ENCODE measurements at regions not wholly inside any gene's neighbourhood (a gene's known extent, or its start where the extent isn't known, plus 50 kb on each side); places are given as distances from the start of the nearest gene placed in this dataset.

DNA sequence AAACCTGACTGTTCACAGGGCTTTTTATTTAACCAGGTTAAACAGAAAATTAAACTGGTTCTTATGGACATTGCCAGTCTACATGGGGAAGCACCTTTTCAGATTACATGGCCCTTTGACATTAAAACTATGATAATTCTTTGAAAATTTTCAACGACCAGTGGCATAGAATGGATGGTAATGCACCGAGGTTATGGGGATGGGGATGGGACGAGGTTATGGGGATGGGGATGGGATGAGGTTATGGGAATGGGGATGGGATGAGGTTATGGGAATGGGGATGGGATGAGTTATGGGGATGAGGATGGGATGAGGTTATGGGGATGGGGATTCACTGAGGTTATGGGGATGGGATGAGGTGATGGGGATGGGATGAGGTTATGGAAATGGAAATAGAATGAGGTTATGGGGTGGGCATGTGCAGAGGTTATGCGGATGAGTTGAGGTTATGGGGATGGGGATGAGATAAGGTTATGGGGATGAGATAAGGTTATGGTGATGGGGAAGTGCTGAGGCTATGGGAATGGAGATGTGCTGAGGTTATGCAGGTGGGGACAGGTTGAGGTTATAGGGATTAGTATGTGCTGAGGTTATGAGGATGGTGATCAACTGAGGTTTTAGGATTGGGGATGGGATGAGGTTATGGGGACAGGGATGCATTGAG is 541.9 kb downstream of the CDH26 start:
- FAIRE-seq (no peak), DNase-seq (ENCODE audit: low spot score) (no peak)

GRCh38 chr20:60501048-60501447 is 542.8 kb downstream of the CDH26 start:
- DNase-seq (ENCODE audit: low spot score), result no peak
- no peak for FAIRE-seq

DNA sequence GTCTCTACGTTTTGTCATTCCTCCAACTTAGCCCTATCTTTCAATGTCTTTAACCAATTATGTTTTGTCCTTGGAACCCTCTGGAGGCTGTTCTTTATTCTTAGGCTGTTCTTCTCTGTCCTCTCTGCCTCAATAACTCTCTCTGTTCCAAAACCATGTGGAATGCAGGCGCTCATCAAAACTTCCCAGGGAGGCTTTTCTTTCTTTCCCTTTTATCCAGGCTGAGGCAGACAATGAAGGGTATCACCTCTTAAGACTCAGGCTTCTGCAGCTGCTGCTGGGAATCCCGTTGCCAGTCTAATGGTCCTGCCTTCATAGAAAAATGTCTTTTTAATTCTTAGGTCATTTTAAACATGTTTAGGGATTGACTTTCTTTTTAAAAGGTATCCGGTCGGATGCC is 544.7 kb downstream of the CDH26 start:
- no peak for DNase-seq (ENCODE audit: low spot score)
- FAIRE-seq, result no peak

DNA sequence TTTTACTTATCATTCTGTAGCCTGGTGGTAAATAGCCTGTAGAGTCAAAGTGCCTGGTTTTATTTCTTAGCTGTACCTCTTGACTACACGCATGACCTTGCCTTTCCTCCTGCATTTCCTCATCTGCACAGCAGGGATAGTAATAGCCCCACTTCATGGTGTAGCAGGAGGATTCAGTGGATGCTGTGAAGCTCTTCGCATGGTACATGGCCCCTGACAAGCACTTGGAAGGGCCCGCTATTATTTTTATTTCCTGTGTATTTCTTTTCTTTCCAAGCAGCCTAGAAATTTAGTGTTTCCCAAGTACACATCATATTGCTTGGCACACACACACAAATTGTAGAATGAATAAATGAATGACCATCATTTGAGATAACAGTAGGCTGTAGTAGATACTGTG is 547.2 kb downstream of the CDH26 start:
- DNase-seq (ENCODE audit: low spot score) (no peak), FAIRE-seq (no peak)

DNA sequence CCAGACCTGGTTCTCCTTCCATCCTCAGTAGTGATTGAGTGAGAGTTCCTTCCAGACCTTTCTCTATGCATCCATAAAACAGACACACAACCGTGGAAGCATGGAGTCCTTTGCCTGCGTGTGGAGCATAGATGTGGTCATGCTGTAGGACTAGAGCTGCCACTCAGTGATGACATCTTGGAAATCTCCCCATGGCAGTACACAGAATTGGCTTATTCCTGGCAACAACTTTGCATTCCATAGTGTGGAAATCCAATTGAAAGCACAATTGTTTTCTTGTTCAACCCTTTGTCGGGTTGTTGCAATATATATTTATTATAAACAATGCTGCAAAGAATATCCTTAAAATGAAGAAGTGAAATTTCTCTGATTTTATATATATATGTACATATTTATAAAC is 547.8 kb downstream of the CDH26 start:
- DNase-seq (ENCODE audit: low spot score) (no peak), FAIRE-seq (no peak)

- FAIRE-seq (no peak), DNase-seq (ENCODE audit: low spot score) (no peak)
Observed at GRCh38 chr20:60507087-60507694, 549.0 kb downstream of the CDH26 start.

GRCh38 chr20:60509407-60509806 is 551.2 kb downstream of the CDH26 start:
- no peak for DNase-seq (ENCODE audit: low spot score)
- FAIRE-seq, result no peak

DNA sequence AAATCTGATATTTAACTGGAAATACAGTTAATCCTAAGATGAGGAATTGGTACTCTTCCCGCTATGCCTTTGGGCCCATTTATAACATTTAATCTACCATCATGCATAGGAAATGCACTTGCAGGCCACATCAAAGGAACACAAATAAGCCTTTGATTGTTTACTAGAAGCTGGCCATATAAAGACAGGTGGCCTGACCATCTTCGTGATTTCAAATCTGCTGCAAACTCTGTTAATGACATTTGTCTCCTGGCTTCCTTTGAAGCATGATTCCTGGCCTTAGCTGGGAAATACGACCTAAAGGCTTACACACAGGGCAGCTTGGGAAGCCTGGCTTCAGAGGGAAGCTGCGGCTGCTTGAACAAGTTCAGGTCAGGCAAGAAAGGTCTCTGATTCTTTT is 552.1 kb downstream of the CDH26 start:
- DNase-seq (ENCODE audit: low spot score) (no peak), FAIRE-seq (no peak)

DNA sequence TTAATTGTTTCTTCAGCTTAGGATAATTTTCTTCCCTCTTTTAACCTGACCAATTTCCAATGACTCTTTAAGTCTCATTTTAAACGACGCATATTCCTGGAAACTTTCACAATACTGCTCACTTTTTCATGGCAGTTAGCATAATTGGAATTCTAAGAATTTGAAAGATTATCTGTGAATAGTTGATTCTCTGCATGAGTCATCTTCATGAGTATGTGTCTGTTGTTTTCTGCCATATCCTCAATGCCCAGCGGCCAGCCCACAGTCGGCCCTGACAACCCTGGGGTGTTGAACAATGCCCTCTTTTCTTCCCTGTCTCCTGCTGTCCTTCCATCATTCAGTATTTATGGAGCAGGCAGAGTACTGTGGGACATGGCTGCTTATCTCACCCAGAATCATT is 554.2 kb downstream of the CDH26 start:
- no peak for FAIRE-seq
- DNase-seq (ENCODE audit: low spot score), result peak; percentile 60

- no peak for DNase-seq (ENCODE audit: low spot score)
- FAIRE-seq, result no peak
Observed at GRCh38 chr20:60513141-60513540, 554.9 kb downstream of the CDH26 start.

DNA sequence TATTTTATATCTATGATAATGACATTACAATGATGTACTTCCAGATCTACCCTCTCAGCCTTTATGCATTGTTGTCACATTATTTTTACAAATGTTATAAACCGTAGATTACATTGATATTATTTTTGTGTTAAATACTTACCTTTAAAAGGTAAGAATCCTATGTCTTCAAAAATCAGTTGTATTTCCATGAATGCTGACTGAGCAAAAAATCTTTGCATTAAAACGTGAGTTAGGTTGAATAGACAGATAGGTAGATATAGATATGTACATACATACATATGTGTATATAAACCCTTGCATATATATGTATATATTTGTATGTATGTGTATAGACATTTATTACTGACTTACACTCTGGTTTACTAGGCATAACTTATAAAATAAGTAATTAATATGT is 558.2 kb downstream of the CDH26 start:
- FAIRE-seq (no peak), DNase-seq (ENCODE audit: low spot score) (no peak)

DNA sequence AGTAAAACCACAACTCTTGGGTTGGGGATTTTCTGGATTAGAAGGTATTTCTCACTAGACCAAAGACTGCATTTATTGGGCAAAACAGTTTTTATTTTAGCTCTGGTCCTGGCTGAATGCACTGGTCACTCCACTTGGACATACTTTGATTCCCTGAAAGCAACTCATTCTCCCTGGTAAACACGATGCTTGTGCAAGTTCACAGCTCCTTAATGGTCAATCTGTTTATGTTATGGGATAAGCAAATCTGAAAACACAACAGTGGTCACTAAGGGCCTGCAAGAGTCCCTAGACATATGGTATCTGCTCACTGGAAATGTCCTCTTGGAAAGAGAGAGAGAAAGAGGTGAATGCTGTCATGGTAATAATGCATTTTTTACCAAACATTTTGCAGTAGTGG is 559.8 kb downstream of the CDH26 start:
- FAIRE-seq (no peak), DNase-seq (ENCODE audit: low spot score) (no peak)

DNA sequence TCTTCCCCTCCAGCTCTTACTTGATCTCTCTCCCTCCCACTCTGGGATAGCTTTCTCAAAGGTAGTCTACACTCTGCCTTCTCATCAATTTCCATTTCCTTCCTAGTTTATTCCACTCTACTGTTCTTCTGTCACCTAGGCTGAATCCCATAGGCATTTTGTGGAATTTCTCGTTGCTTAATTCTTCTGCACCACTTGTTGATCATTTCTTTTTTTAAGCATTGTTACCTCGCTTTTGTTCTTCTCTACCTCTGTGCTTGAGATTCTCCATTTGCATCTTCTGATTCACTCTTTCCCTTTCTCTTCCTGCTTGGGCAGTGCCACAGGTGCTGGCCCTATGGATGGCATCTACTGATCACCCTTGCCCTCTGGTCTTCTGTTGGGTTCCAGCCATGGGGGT is 567.2 kb downstream of the CDH26 start:
- DNase-seq (ENCODE audit: low spot score), result no peak
- no peak for FAIRE-seq

DNA sequence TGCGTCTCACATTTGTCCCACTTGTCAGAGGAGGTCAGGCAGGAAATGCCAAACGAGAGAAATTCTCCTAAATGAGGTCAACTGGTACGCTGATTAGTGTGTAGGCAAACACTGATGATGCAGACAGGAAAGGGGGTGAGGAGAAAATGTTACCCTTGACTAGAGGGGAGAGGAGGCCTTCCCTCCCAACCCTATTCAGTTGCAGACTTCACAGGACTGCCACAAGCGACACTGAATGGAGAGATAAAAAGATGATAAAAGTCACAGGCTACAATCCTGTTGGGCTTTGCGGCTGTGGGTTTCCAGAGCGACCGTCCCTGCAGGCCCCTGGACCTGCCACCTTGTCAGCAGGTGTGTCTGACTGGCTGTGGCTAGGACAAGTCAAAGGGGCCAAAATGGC is 569.4 kb downstream of the CDH26 start:
- FAIRE-seq (no peak), DNase-seq (ENCODE audit: low spot score) (no peak)

- FAIRE-seq (no peak), DNase-seq (ENCODE audit: low spot score) (no peak)
Observed at GRCh38 chr20:60528141-60528540, 569.9 kb downstream of the CDH26 start.

DNA sequence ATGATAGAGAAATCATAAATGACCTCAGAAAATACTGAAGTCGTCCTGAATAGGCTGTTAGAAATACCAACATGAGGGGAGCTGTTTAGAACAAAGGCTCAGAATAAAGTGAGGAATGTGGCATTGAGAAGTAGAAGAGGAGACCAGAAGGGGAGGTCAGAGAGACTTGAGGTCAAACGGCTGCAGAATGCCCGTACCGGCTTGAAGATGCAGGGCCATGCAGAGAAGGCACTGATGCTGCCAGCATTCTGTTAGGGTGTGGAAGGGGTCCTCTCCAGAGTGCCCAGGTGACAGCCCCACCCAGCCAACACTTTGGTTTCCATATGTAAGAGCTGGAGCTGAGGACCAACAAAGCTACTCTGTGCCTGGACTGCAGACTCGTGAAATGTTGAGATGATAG is 570.9 kb downstream of the CDH26 start:
- DNase-seq (ENCODE audit: low spot score) (no peak), FAIRE-seq (no peak)

GRCh38 chr20:60535211-60535610 is 577.0 kb downstream of the CDH26 start:
- FAIRE-seq (no peak), DNase-seq (ENCODE audit: low spot score) (no peak)

DNA sequence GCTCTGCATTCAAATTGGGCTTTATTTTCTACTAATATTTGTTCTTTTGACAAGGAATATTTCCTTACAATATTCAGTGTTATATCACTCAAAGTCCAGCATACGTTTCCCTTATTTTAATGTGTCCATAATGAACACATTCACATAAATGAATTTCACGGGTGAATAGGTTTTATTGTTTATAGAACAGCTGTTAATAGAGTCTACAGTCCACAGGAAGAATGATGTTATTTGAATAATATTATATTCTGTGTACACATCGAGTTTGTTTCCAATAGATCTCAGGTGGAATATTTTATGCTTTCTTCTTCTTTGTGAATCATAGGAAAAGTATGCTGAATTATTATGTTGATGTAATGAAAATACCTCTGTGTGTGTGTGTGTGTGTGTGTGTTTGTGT is 582.4 kb downstream of the CDH26 start:
- DNase-seq (ENCODE audit: low spot score), result no peak
- no peak for FAIRE-seq

- no peak for FAIRE-seq
Observed at GRCh38 chr20:60541991-60542390, 583.8 kb downstream of the CDH26 start.

DNA sequence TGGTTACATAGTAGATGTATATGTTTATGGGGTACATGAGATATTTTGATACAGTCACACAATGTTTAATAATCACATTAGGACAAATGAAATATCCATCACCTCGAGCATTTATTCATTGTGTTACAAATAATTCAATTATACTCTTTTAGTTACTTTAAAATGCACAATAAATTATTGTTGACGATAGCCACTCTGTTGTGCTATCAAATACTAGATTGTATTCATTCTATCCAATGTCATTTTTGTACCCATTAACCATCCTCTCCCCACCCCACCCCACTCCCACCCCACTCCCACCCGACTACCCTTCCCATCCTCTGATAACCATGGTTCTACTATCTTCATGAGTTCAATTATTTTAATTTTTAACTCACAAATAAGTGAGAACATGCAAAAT is 585.4 kb downstream of the CDH26 start:
- DNase-seq (ENCODE audit: low spot score), result no peak
- FAIRE-seq, result no peak

More at GRCh38 chr20:60541991-60542390, 583.8 kb downstream of the CDH26 start:
- no peak for DNase-seq (ENCODE audit: low spot score)

DNA sequence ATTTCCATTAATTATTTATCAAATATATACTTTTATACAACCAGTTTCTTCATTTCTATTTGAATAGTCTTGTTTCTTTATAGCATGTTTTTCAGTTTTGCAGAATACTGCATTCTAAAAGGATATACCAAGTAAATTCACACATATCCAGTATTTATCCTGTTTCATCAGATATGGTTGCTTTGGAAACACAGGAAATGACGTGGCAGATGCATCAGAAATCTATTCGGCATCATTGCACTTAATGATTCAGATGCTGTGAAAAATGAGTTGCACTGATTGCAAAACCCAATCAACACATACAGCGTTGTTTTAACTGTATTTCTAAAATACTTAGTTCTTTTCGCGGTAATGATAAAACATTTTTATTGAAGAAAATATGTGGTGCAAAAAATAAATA is 594.9 kb downstream of the CDH26 start:
- DNase-seq (ENCODE audit: low spot score) (no peak), FAIRE-seq (no peak)

- no peak for DNase-seq (ENCODE audit: low spot score)
- no peak for FAIRE-seq
Observed at GRCh38 chr20:60558486-60558885, 600.3 kb downstream of the CDH26 start.

DNA sequence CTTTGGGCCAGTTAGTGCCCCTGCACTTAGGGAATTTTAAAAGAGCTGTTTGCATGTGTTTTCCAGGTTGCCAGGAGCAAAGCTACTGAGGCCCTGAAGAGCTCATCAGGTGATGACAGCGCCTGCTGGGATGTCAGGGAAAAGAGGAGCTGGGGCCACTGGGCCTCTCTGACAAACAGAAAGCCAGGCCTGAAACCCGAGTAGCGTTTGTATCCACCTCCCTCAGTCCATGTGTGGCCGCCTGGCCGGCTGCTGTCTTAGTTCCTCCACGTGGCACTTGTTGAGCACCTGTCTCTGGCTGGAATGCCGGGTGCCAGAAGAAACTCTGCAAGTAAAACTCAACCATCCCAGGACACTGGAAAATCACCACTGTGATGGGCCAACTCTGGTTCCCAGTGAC is 601.2 kb downstream of the CDH26 start:
- no peak for DNase-seq (ENCODE audit: low spot score)
- no peak for FAIRE-seq

- FAIRE-seq, result no peak
- DNase-seq (ENCODE audit: low spot score), result no peak
Observed at GRCh38 chr20:60561052-60561451, 602.8 kb downstream of the CDH26 start.

Measured in RCC 7860 (cell line).